Neural cell (in vitro differentiated cells): ENCODE measurements at regions not wholly inside any gene's neighbourhood (a gene's known extent, or its start where the extent isn't known, plus 50 kb on each side); places are given as distances from the start of the nearest gene placed in this dataset.

Experiments used
- H2AFZ ChIP-seq: fragments of 200-600, 300-800 bp; sonication (generic), shearing (Covaris generic); 2 replicates; pipeline ENCODE4 v1.6.0; 2014; ENCODE audit warnings: low read depth, mild to moderate bottlenecking, antibody characterized with exemption, low read length, moderate library complexity
- H3F3A ChIP-seq: fragments of 200-600 bp; shearing (Covaris generic); 2 replicates; pipeline ENCODE4 v1.6.1; 2016; ENCODE audit warnings: mild to moderate bottlenecking, moderate library complexity, mixed read lengths, antibody characterized with exemption, low read length; ENCODE audit not compliant: insufficient read depth, poor library complexity, severe bottlenecking
- H3K27ac ChIP-seq: fragments of 200-600, 300-800 bp; sonication (generic), shearing (Covaris generic); 2 replicates; pipeline ENCODE4 v1.5.1; 2014; ENCODE audit warnings: mild to moderate bottlenecking, low read length, moderate library complexity
- H3K27me3 ChIP-seq: fragments of 300-800, 200-600 bp; sonication (generic), shearing (Covaris generic); 2 replicates; pipeline ENCODE4 v1.6.0; 2014; ENCODE audit warnings: mild to moderate bottlenecking, low read depth, low read length, moderate library complexity; ENCODE audit not compliant: insufficient read depth
- H3K36me3 ChIP-seq: fragments of 300-800, 200-600 bp; sonication (generic), shearing (Covaris generic); 2 replicates; pipeline ENCODE4 v1.5.1; 2014; ENCODE audit warnings: mild to moderate bottlenecking, antibody characterized with exemption, low read length, moderate library complexity; ENCODE audit not compliant: insufficient read depth
- H3K4me2 ChIP-seq: fragments of 300-800, 200-600 bp; sonication (generic), shearing (Covaris generic); 2 replicates; pipeline ENCODE4 v1.6.0; 2014; ENCODE audit warnings: mild to moderate bottlenecking, low read length
- H3K4me3 ChIP-seq: fragments of 300-800, 200-600 bp; sonication (generic), shearing (Covaris generic); 2 replicates; pipeline ENCODE4 v1.5.1; 2014; ENCODE audit warnings: mild to moderate bottlenecking, low read length, moderate library complexity
- H3K79me2 ChIP-seq: fragments of 200-600 bp; shearing (Covaris generic); replicated peaks from 2 replicates; pipeline ENCODE4 v1.6.0; 2014; ENCODE audit warnings: mild to moderate bottlenecking, low read length, moderate library complexity; ENCODE audit not compliant: insufficient read depth
- H3K9ac ChIP-seq: fragments of 300-800, 200-600 bp; sonication (generic), shearing (Covaris generic); 2 replicates; pipeline ENCODE4 v1.6.1; 2016; ENCODE audit warnings: mild to moderate bottlenecking, low read length, mixed read lengths
- H3K9me2 ChIP-seq: fragments of 200-600 bp; shearing (Covaris generic); 2 replicates; pipeline ENCODE4 v1.6.1; 2016; ENCODE audit warnings: mild to moderate bottlenecking, low read length, mixed read lengths; ENCODE audit not compliant: insufficient read depth
- H3K9me3 ChIP-seq: fragments of 200-600, 300-800 bp; sonication (generic), shearing (Covaris generic); 2 replicates; pipeline ENCODE4 v1.6.1; 2016; ENCODE audit warnings: mild to moderate bottlenecking, mixed run types, low read length, moderate library complexity, mixed read lengths
- H4K20me1 ChIP-seq: fragments of 200-600 bp; shearing (Covaris generic); 2 replicates; pipeline ENCODE4 v1.6.1; 2016; ENCODE audit warnings: mild to moderate bottlenecking, mixed run types; ENCODE audit not compliant: insufficient read depth
- EP300 ChIP-seq: fragments of 450-650 bp; conservative IDR thresholded peaks from 2 replicates; pipeline ENCODE4 v1.6.1; 2014; ENCODE audit warnings: antibody characterized with exemption, mild to moderate bottlenecking, moderate library complexity; ENCODE audit not compliant: poor library complexity, severe bottlenecking
- EZH2 ChIP-seq: fragments of 200-600, 300-800 bp; shearing (Covaris generic), sonication (generic); IDR thresholded peaks from 2 replicates; pipeline ENCODE4 v1.6.1; 2014; ENCODE audit warnings: antibody characterized with exemption, low read length, borderline replicate concordance, mild to moderate bottlenecking; ENCODE audit not compliant: insufficient read depth, poor library complexity, severe bottlenecking
- MXI1 ChIP-seq: fragments of 450-650 bp; conservative IDR thresholded peaks from 2 replicates; pipeline ENCODE4 v1.6.1; 2014; ENCODE audit warnings: antibody characterized with exemption, mild to moderate bottlenecking; ENCODE audit not compliant: poor library complexity, severe bottlenecking
- POLR2AphosphoS5 ChIP-seq: IDR thresholded peaks from 2 replicates; pipeline ENCODE4 v1.6.1; 2012
- RAD21 ChIP-seq: fragments of 450-650 bp; conservative IDR thresholded peaks from 2 replicates; pipeline ENCODE4 v1.6.1; 2014; ENCODE audit warnings: antibody characterized with exemption, mild to moderate bottlenecking, moderate library complexity
- SMC3 ChIP-seq: fragments of 450-650 bp; conservative IDR thresholded peaks from 2 replicates; pipeline ENCODE4 v1.6.1; 2014; ENCODE audit warnings: antibody characterized with exemption, mild to moderate bottlenecking, moderate library complexity; ENCODE audit not compliant: poor library complexity
- TAF1 ChIP-seq: IDR thresholded peaks from 2 replicates; pipeline ENCODE4 v1.6.1; 2012; ENCODE audit warnings: low read depth
- TF ChIP-seq, protein P1 (sequence below): IDR thresholded peaks from 2 replicates; pipeline ENCODE4 v1.6.1; 2012; ENCODE audit warnings: borderline replicate concordance
- TF ChIP-seq, protein P2 (sequence below): fragments of 450-650 bp; IDR thresholded peaks from 2 replicates; pipeline ENCODE4 v1.5.1; 2014; ENCODE audit warnings: antibody characterized with exemption, mild to moderate bottlenecking, moderate library complexity; ENCODE audit not compliant: poor library complexity, severe bottlenecking

DNA sequence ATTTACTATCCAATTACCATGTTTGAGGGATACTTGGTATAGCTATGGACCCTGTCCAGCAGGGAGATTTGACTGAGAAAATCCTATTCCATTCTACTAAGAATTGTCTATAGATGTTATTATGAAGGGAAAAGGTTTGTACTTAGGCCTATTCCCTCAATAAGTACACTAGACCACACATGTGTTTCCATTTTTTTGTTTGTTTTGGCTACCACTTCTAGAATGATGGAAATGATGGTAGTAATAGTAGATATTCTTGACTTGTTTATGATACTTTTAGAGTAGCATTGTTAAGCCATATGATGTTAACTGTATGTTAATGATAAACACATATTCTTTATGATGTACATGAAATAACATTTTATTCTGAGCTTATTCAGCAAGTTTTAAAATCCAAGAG is 144.8 kb downstream of the OGFRL1 start:
- Histone ChIP-seq H3K27ac (no peak overlapping the region), H3K36me3 (no peaks in the 10 kb centered on the region), H3F3A (no peaks in the 10 kb centered on the region), H3K79me2 (no peaks in the 10 kb centered on the region), H2AFZ (no peak overlapping the region), H3K27me3 (no peaks in the 10 kb centered on the region), H3K9ac (no peak overlapping the region), H3K4me3 (no peak overlapping the region), H4K20me1 (no peaks in the 10 kb centered on the region), H3K9me3 (no peaks in the 10 kb centered on the region), H3K4me2 (no peak overlapping the region), H3K9me2 (no peaks in the 10 kb centered on the region)
- TF ChIP-seq SMC3 (no peak), EZH2 (no peak), POLR2AphosphoS5 (no peak), RAD21 (no peak), TAF1 (no peak), MXI1 (no peak), EP300 (no peak)
- TF ChIP-seq, protein P1, sequence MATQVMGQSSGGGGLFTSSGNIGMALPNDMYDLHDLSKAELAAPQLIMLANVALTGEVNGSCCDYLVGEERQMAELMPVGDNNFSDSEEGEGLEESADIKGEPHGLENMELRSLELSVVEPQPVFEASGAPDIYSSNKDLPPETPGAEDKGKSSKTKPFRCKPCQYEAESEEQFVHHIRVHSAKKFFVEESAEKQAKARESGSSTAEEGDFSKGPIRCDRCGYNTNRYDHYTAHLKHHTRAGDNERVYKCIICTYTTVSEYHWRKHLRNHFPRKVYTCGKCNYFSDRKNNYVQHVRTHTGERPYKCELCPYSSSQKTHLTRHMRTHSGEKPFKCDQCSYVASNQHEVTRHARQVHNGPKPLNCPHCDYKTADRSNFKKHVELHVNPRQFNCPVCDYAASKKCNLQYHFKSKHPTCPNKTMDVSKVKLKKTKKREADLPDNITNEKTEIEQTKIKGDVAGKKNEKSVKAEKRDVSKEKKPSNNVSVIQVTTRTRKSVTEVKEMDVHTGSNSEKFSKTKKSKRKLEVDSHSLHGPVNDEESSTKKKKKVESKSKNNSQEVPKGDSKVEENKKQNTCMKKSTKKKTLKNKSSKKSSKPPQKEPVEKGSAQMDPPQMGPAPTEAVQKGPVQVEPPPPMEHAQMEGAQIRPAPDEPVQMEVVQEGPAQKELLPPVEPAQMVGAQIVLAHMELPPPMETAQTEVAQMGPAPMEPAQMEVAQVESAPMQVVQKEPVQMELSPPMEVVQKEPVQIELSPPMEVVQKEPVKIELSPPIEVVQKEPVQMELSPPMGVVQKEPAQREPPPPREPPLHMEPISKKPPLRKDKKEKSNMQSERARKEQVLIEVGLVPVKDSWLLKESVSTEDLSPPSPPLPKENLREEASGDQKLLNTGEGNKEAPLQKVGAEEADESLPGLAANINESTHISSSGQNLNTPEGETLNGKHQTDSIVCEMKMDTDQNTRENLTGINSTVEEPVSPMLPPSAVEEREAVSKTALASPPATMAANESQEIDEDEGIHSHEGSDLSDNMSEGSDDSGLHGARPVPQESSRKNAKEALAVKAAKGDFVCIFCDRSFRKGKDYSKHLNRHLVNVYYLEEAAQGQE: no peak
- TF ChIP-seq, protein P2, sequence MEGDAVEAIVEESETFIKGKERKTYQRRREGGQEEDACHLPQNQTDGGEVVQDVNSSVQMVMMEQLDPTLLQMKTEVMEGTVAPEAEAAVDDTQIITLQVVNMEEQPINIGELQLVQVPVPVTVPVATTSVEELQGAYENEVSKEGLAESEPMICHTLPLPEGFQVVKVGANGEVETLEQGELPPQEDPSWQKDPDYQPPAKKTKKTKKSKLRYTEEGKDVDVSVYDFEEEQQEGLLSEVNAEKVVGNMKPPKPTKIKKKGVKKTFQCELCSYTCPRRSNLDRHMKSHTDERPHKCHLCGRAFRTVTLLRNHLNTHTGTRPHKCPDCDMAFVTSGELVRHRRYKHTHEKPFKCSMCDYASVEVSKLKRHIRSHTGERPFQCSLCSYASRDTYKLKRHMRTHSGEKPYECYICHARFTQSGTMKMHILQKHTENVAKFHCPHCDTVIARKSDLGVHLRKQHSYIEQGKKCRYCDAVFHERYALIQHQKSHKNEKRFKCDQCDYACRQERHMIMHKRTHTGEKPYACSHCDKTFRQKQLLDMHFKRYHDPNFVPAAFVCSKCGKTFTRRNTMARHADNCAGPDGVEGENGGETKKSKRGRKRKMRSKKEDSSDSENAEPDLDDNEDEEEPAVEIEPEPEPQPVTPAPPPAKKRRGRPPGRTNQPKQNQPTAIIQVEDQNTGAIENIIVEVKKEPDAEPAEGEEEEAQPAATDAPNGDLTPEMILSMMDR: no peak

DNA sequence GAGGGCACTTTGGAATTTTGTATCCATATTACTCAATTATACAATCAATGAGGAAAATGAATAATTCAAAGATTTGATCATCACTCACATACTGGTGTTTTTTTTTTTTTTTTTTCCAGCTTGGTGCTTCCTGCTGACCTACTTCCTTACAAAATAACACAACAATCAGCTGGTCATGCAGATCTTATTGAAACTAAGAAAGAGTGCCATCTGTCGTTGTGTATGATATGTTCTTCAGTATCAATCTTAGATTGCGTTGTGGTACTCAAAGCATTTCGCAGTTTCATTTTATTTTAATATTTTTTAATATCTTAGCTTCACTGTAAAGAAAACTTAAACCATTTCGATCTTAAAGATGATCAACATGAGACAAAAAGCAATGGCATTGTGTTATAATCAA is 155.6 kb downstream of the OGFRL1 start:
- Histone ChIP-seq H3K79me2 (no peaks in the 10 kb centered on the region), H3K36me3 (no peaks in the 10 kb centered on the region), H3K9ac (no peak overlapping the region), H3K4me2 (no peak overlapping the region), H3K27ac (no peak overlapping the region), H3K9me2 (no peaks in the 10 kb centered on the region), H3K4me3 (no peak overlapping the region), H2AFZ (no peak overlapping the region), H4K20me1 (no peaks in the 10 kb centered on the region), H3F3A (no peaks in the 10 kb centered on the region), H3K27me3 (no peaks in the 10 kb centered on the region), H3K9me3 (no peaks in the 10 kb centered on the region)
- no peak for TF ChIP-seq SMC3

DNA sequence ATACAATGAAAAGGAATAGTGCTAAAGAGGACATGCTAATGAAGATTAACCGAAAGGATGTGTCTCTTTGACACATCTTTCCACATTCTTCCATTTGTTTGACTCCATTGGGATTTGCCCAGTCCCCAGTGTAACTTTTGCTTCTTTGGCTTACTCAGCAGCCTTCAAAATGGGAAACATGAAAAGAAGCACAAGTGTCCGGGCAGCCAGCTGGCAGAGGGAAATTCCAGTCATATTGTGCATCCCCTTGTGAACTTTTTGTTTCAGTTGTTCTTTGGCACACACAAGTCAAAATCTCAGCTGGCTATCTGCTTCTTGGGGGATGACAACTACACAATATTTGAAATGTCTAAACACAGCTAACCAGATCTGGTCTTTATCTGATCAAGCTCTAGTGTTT is 157.4 kb downstream of the OGFRL1 start:
- Histone ChIP-seq H3K4me2 (no peak overlapping the region), H2AFZ (no peak overlapping the region), H3K27ac (no peak overlapping the region)

More for the DNA sequence above, 157.4 kb downstream of the OGFRL1 start:
- Histone ChIP-seq H3K36me3 (no peaks in the 10 kb centered on the region), H3K79me2 (no peaks in the 10 kb centered on the region), H3K27me3 (no peaks in the 10 kb centered on the region), H3F3A (no peaks in the 10 kb centered on the region), H3K4me3 (no peak overlapping the region), H4K20me1 (no peaks in the 10 kb centered on the region), H3K9me3 (no peaks in the 10 kb centered on the region), H3K9ac (no peak overlapping the region), H3K9me2 (no peaks in the 10 kb centered on the region)
- TF ChIP-seq MXI1 (no peak), RAD21 (no peak), TAF1 (no peak), SMC3 (no peak), EZH2 (no peak), EP300 (no peak), POLR2AphosphoS5 (no peak)
- TF ChIP-seq, protein P2: no peak
- TF ChIP-seq, protein P1: no peak
